ENCODE measurements at regions not wholly inside any gene's neighbourhood (a gene's known extent, or its start where the extent isn't known, plus 50 kb on each side); places are given as distances from the start of the nearest gene placed in this dataset.
"Not testable (repeated sequence)": the region's sequence is repeated elsewhere in the genome, so short reads cannot be mapped to it uniquely, and the experiment has no call there.

DNA sequence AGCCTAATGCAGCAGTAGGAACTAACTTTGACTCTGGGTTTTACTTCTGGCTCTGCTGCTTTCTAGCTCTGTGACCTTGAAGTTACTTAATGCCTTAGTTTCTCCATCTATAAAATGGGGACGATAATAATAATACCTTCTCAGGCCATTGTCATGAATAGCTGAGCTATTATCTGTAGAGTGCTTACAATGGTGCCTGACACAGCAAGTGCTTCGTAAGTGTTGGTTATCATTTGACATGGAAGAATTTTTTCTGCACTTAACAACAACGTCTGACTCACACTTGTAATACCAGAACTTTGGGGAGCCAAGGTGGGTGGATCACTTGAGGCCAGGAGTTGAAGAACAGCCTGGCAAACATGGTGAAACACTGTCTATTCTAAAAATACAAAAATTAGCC is 140.5 kb downstream of the ARL4A start:
- no peak for DNase-seq

DNA sequence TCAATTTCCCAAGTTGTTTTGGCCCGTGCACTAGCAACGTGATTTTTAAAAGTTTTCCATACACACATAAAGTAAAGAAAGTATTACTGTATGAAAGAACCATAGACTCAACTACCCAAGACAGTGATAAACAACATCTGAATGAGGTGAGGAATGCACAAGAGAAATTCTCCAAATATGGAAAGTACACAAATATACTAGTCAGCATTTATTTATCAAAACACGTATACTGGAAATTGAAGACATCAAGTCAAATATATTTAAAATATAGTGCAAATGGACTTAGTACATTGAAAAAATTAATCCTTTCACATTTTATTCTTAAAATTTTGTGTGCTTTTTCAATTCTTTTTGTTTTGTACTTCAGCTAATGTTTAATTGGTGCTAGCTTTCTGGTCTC is 143.6 kb downstream of the ARL4A start:
- no peak for DNase-seq

DNA sequence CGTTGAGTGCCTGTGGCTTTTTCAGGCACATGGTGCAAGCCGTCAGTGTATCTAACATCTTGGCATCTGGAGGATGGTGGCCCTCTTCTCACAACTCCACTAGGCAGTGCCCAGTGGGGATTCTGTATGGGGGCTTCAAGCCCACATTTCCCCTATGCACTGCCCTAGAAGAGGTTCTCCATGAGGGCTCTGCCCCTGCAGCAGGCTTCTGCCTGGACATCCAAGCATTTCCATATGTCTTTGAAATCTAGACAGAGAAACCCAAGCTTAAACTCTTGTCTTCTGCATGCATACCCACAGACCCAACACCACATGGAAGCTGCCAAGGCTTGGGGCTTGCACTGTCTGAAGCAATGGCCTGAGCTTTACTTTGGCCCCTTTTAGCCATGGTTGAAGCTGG is 146.4 kb downstream of the ARL4A start:
- no peak for DNase-seq

DNA sequence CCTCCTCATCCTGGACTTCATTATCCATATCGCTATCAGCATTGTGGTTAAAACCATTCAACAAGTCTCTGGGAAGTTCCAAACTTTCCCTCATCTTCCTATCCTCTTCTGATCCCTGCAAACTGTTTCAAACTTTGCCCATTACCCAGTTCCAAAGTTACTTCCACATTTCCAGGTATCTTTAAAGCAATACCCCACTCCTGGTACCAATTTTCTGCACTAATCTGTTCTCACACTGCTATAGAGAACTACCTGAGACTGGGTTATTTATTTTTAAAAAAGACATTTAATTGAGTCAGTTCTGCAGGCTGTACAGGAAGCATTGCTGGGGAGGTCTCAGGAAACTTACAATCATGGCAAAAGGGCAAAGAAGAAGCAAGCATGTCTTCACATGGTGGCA is 147.3 kb downstream of the ARL4A start:
- no peak for DNase-seq

DNA sequence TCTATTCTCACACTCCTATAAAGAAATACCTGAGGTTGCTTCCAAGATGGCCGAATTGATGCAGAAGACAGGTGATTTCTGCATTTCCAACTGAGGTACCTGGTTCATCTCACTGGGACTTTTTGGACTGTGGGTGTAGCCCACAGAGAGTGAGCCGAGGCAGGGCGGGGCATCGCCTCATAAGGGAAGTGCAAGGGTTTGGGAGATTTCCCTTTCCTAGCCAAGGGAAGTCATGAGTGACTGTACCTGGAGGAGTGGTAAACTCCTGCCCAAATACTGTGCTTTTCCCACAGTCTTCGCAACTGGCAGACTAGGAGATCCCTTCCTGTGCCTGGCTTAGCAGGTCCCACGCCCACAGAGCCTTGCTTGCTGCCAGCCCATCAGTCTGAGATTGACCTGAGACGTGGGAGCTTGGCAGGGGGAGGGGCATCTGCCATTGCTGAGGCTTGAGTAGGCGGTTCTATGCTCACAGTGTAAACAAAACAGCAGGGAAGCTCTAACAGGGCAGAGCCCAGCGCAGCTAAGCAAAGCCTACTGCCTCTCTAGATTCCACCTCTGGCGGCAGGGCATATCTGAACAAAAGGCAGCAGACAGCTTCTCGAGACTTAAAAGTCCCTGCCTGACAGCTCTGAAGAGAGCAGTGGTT is 152.2 kb downstream of the ARL4A start:
- no peak for DNase-seq

DNA sequence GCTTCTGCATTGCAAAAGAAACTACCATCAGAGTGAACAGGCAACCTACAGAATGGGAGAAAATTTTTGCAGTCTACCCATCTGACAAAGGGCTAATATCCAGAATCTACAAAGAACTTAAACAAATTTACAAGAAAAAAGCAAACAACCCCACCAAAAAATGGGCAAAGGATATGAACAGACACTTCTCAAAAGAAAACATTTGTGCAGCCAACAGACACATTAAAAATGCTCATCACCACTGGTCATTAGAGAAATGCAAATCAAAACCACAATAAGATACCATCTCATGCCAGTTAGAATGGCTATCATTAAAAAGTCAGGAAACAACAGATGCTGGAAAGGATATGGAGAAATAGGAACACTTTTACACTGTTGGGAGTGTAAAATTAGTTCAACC is 157.3 kb downstream of the ARL4A start:
- not testable (repeated sequence) for DNase-seq

DNA sequence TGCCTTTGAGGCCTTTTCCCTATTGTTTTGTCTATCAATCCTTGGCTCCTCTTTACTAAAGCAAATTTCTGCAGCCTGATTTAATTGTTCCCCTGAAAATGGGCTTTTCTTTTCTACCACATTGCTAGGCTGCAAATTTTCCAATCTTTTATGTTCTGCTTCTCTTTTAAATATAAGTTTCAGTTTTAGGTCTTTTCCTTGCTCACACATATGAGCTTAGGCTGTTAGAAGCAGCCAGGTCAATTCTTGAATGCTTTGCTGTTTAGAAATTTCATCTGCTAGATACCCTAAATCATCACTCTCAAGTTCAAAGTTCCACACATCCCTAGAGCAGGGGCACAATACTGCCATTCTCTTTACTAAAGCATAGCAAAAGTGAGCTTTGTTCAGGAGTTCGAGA is 159.6 kb downstream of the ARL4A start:
- DNase-seq: no peak

DNA sequence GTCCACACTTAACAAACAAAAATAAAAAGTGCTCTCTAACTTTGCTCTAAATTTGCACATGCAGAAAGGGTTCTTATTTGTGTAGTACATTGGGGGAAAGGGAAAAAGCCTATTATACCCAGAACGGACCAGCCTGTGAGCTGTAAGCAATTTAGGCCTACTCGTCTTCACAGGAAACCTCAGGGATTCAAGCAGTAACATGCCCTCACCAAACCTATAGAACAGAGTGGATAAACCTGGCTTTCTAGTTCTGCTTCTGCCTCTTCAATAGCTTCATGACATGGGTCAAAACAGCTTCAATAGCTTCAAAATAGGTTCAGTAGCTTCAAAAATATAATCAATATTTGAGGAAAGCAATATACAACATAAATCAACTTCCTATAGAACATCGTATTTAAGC is 163.7 kb downstream of the ARL4A start:
- DNase-seq: no peak

DNA sequence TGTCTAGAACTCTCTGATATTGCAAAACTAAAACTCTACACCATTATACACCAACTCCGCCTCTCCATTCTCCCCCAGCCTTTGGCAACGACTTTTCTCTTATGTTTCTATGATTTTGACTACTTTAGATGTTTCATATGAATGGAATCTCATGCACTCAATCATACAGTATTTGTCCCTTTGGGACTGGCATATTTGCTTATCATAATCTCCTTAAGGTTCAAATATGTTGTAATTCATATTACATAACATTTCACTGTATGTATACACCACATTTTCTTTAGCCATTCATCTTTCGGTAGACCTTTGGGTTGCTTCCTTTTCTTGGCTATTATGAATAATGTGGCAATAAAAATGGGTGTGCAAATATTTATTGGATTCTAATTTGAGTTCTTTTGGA is 164.4 kb downstream of the ARL4A start:
- DNase-seq: no peak

DNA sequence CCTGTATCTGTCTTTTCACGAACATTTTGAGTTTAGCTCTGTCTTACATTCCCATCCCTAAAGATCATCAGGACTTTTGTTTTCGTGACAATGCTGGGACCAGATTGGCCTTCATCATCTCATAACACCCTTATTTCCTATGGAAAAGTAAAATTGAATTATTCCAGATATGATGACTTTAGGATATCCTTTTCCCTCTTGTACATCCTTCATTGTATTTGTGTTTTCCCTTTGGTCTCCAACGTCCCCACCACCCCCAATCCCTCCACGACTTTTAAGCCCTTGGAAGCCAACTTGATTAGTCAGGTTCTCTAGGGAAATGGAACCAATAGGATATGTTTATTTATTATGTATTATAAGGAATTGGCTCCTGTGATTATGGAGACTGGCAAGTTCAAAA is 167.6 kb downstream of the ARL4A start:
- no peak for DNase-seq

DNA sequence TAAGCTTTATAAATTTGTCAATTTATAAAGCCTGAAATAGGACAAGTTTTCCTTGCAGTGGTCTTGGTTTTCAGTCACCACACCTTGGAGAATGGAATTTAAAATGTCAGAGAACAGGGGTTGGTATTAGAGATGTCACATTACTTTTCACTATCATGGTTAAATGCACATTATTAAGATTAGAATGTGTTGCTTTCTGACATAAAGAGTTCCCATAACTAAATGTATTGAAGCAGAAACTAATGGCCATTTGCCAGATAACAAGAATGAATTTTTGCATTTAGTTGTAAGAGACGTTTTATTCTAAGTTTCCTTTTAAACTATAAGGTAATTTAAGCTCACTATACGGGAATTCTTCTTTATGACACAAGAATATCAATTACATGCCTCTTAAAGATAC is 172.3 kb downstream of the ARL4A start:
- no peak for DNase-seq

DNA sequence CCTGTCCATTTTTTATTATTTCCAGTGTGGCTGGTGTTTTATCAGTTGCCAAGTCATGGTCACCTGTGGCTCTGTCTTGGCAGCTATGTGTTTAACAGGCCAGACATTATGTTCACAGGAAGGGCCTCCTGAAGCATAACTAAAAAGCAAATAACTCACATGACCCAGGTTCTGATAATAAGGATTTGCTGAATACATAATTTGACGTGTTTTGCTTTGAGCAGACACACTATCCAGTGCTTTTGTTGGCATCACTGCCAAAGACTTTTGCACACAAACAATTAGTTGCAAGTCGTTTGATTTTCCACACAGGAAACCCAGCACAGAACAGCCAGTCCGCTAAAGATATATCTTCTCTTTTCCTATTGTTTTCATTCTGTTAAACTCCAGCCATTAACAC is 173.6 kb downstream of the ARL4A start:
- DNase-seq: peak; percentile 12

DNA sequence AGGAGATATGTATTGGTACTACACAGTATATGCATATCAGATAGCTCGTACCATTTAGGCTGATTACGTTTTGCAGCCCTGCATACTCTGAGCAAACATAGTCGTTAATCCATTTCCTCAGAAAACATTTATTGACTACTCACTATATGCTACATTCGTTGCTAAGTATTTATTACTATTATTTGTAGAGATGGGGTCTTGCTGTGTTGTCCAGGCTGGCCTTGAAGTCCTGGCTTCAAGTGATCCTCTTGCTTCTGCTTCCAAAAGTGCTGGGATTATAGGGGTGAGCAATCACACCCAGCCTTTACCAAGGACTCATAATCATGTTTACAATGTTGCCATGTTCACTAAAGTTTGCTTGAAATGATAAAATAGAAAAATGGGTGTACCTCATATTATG is 174.7 kb downstream of the ARL4A start:
- DNase-seq: no peak

DNA sequence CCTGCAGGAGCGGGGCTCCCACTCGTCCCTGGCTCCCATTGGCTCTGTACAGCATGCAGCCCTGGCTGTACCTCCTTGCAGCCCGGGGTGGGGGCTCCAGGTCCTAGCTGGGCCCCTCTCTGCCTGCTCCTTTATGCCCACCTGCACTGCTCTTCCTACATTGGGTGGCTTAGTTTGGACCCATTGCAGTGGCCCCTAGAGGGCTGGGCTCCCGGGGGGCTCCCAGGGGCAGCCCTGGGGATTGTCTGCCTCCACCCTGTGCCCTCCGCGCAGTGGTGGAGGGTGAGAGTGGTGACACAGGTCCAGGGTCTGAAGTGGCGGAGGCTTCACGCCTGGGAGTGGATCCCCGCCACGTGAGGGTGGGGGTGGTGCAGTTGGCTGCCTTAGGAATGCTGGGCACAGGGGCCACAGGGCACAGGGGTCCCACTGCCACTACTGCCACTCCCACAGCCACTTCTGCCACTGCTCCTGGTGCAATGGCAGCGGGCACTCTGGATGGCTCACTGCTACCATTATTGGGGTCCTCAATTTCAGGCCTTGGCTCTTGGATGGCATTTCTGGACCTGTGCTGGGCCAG is 177.1 kb downstream of the ARL4A start:
- DNase-seq: no peak

DNA sequence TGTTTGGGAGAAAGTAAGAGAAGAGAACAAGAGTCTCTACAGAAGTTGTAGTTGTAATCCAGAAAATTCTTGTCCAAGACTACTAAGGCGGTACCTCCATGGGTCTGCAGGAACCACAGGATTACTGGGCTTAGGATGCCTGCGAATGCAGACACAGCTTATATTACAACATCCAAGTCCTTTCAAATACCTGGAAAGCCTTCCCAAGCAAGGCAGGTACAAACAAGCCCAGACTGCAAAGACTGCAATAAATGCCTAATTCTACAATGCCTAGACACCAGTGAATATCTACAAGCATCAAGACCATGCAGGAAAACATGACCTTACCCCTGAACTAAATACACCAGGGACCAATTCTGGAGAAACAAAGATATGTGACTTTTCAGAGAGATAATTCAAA is 178.2 kb downstream of the ARL4A start:
- DNase-seq: no peak

DNA sequence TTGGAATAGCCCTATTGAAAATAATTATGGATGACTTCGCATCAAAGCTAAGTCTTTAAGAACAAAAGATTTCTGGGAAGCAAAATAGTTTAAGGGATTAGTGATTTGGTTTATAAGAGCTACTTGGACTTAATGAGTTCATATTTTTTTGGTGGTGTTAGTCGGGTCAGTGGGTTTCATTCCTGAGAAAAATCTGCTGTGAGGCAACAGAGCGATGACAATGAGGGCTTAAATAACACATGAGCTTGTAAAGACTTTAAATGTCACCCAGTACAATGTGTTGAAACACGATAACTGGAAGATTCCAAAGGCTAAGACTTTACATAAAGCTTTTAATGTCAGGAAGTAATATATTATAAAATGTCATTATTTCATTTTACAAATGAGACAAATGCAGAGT is 178.8 kb downstream of the ARL4A start:
- DNase-seq: no peak

DNA sequence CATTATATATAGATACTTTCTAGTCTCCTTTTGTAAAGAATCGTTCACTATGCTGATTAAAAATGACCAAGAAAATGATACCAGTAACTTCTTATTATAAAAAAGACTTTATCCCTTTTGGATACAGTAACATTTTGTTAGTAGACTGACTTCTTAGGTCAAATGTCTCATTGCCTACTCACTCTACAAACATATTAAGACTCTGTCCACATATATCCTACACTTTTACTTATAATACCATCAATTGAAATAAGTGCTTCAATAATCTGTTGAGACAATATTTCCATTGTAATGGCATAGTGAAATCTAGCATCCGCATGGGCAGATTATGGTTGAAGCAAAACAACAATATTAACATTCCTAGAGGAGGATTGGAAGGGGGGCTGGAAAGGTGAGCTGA is 180.6 kb downstream of the ARL4A start:
- no peak for DNase-seq

DNA sequence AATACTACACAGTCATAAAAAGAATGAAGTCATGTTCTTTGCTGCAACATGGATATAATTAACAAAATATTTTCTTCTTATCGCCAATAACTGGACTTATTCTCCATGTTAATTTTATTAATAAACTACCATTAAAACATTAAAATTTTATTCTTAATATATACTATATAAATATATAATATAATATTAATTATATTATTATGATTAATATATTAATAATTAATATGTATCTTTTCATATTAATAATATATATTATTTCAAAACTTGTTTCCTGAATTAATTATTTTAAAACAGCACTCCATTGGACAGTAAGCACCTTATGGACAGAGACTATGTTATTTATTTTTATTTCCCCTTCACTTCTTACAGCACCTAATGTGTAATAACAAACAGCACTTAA is 182.8 kb downstream of the ARL4A start:
- no peak for DNase-seq

DNA sequence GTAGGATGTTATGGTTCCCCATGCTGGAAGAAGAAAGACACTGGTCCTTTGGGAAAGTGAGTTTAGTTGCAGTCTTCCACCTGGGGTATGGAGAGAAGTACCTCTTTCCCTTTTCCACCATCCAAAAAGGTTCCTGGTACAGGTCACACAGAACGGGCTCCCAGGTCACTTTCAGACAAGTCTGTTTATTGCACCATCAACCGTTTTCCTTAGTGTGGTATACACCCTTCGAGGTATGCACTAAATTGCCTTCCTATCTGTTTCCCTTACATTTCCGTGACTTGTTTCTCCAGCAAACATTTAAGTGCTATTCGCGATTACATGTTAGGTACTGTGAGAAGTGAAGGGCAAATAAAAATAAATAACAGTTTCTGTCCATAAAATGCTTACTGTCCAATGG is 185.1 kb downstream of the ARL4A start:
- no peak for DNase-seq

DNA sequence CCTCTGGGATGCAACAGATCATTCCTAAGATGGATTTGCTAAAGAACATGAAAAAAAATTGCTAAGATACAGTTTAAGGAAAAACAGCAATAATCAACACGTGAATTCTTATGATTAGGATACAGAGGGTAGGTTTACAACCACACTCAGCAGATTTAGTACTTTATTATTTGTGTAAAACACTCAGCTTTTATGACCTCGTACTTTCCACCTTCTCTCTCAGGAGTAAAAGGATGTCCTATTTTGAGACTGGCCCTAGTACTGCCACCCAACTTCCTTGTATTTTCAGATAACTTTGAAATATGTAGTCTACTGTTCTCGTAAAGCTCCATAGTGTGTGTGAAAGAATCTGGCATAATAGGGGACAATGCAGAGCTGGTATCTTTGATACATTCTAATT is 186.1 kb downstream of the ARL4A start:
- no peak for DNase-seq

DNA sequence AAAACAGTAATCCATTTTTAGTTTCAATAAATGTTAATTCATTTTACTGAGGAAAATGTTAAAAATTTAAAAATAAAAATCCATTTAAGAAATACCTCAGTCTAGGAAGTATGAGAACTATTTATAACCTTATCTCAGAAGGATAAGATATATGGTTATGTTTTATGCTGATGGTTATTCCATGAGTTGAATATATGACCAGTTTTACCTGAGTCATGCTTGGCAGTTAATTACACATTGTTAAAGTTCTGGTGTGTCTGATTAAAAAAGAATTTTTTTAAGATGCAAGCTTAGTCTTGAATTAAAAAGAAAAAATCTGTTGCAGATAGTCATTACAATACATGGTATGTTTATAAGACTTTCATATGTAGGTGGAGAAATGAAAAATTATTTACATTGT is 191.7 kb downstream of the ARL4A start:
- no peak for DNase-seq

DNA sequence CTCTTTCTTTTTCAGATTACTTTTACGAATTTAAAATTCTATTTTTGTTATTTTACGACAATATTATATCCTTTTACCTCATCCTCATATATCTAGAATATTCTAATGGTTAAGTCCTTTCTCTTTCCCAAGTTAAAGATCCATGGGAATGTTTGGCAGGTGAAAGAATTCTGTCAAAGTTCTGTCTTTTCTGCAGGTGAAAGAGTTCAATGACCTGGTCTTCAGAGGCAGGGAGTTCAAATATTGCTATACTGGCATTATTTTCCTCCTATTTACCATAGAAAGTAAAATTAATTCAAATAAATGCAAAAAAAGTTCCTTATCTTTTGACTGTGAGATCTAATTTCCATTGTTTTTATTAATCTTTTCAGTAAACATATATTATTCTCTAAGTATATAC is 194.3 kb downstream of the ARL4A start:
- DNase-seq: no peak

DNA sequence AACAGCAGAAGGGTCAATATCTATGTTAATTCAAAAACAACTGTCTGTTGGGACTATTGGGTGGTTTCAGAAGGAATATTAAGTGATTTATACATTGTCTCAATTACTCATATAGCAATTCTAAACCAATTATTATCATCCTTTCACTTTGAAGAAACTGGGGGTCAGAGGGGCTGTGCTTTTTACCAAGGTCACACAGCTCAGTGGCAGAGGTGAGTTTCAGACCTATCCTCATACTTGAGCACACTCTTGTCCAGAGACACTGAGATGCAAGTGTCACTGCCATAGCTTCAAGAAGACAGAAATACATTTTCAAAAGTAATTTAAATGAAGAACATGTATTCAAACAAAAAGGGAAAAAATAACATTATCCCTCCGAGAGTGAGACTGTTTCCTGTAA is 195.3 kb downstream of the ARL4A start:
- DNase-seq: no peak

DNA sequence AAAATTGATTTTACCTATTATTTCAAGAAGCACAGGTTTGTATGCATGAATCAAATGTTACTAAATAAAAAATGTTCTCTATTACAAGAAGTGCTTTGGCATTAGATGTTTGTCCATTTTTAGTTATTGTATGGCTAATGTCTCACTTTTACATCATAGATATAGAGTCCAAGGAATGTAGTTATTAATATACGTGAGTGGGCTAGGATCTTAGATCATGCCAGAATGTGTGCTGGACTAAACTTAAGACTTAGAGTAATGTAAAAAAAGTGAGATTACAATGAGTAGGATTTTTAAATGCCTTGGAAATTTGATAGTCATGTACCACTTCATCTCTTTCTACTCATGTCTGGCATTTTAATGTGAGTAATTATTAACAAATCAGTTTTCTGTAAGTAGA is 196.6 kb downstream of the ARL4A start:
- no peak for DNase-seq
